ENCODE measurements at regions not wholly inside any gene's neighbourhood (a gene's known extent, or its start where the extent isn't known, plus 50 kb on each side); places are given as distances from the start of the nearest gene placed in this dataset.

GRCh38 chr15:37516621-37517020 is 416.3 kb upstream of the MEIS2 start:
- TF ChIP-seq CTCF (IDR thresholded peaks at IDR 0.05) (no peak), POLR2AphosphoS5 (IDR thresholded peaks at IDR 0.05) (no peak), POLR2A (IDR thresholded peaks at IDR 0.05) (no peak), EP300 (IDR thresholded peaks at IDR 0.05) (no peak)
